ENCODE measurements at regions not wholly inside any gene's neighbourhood (a gene's known extent, or its start where the extent isn't known, plus 50 kb on each side); places are given as distances from the start of the nearest gene placed in this dataset.

DNA sequence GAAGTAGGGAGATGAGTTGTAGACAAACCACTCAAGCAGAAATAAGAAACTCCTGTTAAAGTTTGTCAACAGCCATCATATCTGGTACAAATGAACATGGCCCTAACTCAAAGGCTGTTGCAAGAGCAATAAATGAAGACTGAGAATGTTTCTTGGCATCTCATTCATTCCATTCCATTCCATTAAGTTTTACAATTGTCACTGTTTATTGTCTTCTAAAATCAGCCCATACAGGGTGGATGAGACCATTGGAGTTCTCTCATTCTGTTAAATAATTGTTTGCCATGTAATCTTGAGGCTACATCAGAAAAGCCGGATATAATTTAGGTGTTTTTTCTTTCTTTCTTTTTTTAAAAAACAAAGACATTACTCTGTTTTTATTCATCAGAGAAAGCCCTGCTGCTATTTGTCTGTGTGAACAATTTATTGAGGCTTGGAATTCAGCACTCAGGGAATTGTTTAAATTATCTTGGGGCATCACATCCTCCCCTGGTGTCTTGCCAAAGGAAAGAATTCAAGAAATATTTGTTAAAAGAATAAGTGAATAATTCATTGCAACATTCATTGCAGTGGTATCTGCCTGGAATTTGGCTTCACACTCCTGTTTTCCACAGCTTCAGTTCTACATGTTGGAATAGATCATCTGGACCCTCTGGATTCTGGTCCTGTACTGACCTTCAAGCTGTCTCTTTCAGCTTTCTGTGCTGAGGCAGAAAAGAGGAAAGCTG, 604.5 kb downstream of the PLPP3 start:
- no peak overlapping the region for H3K4me3 ChIP-seq (ENCODE audit: low read depth, low read length)
- TF ChIP-seq, protein P1, sequence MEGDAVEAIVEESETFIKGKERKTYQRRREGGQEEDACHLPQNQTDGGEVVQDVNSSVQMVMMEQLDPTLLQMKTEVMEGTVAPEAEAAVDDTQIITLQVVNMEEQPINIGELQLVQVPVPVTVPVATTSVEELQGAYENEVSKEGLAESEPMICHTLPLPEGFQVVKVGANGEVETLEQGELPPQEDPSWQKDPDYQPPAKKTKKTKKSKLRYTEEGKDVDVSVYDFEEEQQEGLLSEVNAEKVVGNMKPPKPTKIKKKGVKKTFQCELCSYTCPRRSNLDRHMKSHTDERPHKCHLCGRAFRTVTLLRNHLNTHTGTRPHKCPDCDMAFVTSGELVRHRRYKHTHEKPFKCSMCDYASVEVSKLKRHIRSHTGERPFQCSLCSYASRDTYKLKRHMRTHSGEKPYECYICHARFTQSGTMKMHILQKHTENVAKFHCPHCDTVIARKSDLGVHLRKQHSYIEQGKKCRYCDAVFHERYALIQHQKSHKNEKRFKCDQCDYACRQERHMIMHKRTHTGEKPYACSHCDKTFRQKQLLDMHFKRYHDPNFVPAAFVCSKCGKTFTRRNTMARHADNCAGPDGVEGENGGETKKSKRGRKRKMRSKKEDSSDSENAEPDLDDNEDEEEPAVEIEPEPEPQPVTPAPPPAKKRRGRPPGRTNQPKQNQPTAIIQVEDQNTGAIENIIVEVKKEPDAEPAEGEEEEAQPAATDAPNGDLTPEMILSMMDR (IDR thresholded peaks at IDR 0.05; ENCODE audit: insufficient read depth, low read depth, low read length, missing control alignments) = no peak
- no peak for DNase-seq (ENCODE audit: low read depth)

DNA sequence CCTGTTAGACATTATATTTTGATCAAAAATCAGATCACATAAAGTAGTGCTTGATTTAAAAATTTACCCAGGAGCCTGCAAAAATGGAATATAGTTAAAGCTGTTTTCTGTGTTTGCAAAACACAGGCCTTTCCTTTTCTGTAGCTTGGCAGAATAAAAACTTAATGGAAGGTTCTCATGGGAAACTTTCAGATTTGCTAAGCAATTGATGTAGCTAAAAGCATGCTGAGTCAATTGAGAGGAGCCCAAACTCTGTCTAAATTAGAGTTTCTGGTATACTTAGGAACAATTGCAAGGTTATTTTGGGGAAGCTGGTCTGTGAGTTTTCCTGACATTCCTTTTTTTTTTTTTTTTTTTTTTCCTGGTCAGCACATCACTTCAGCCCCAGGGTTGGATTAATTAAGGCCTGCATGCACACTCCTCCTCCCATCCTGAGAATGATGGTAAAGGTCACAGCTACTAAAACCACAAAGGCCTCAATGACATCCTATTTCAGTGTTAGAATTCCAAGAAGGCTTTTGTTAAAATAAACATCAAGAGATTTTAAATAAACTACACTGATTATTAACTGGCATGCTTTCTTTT, 608.7 kb downstream of the PLPP3 start:
- TF ChIP-seq, protein P1 (IDR thresholded peaks at IDR 0.05; ENCODE audit: insufficient read depth, low read depth, low read length, missing control alignments) = no peak
- no peak for DNase-seq (ENCODE audit: low read depth)
- H3K4me3 ChIP-seq (ENCODE audit: low read depth, low read length) = no peak overlapping the region

DNA sequence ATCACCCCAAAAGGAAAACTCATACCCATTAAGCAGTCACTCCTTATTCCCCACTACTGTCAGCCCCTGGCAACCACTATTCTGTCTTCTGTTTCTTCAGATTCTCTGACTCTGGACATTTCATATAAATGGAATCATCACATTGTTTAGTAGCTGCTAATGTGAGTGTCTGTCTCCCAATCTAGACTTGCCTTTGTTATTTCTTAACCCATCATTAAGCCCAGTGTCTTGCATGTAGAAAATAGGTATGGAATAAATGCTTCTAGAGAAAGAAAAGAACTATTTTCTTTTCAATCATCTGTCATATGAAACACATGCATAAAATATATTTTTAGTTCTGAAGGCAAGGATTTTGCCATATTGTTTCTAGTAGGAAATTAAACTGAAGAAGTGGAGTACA, 610.0 kb downstream of the PLPP3 start:
- TF ChIP-seq, protein P1 (IDR thresholded peaks at IDR 0.05; ENCODE audit: insufficient read depth, low read depth, low read length, missing control alignments) = no peak
- no peak for DNase-seq (ENCODE audit: low read depth)
- no peak overlapping the region for H3K4me3 ChIP-seq (ENCODE audit: low read depth, low read length)

DNA sequence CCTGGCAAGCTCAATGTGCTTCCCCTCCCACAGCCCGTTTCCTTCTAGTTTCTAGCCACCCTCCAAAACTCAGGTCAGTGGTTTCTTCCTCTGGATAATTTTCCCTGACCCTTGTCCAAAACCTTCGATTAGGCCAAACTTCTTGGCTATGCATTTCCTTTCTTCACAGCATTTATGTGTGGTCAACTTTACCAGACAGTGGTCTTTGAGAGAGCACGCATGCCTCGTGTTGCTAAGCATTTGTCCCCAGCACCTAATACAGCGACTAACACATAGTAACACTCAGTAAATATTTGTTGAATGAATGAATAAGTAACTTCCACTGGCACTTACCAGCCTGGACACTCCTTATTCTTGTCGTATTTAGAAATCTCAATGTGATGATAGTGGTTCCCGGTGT, 610.7 kb downstream of the PLPP3 start:
- no peak for DNase-seq (ENCODE audit: low read depth)
- TF ChIP-seq, protein P1 (IDR thresholded peaks at IDR 0.05; ENCODE audit: insufficient read depth, low read depth, low read length, missing control alignments) = no peak
- no peak overlapping the region for H3K4me3 ChIP-seq (ENCODE audit: low read depth, low read length)

DNA sequence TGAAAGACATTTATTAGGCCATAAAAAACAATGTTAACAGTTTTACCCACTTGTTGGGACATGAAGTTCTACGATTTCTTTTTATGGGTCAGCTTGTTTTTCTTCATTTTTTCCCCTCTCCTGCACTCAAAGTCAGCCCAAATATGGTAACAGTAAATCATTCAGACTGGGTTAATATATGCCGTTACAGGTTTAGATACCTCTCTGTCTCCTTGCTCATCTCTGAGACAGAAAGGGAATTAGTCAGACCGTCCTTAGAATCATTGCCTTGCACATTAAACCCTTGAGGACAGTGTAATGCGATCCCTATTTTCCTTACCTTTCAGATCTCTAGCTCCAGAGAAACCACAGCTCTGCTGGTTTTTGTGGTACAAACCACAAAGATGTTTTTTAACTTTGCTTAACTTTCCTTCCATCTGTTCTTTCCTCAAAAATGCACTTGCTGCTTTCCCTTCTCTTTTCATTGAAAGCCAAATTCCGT, 613.3 kb downstream of the PLPP3 start:
- no peak for DNase-seq (ENCODE audit: low read depth)
- TF ChIP-seq, protein P1 (IDR thresholded peaks at IDR 0.05; ENCODE audit: insufficient read depth, low read depth, low read length, missing control alignments) = no peak
- H3K4me3 ChIP-seq (ENCODE audit: low read depth, low read length) = no peak overlapping the region

DNA sequence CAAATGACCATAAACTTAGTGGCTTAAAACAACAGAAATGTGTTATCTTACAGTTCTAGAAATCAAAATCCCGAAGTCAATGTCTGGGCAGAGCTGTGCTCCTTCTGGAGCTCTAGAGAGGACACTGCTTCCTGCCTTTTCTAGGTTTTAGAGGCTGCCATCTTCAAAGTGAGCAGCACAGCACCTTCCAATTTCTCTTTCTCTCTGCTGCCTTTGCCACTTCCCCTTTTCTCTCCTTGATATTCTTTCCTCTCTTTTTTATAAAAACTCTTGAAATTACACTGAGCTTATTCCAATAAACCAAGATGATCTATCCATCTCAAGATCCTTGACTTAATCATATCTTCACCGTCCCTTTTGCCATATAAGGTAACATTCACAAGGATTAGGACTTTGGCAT, 616.9 kb downstream of the PLPP3 start:
- no peak overlapping the region for H3K4me3 ChIP-seq (ENCODE audit: low read depth, low read length)
- no peak for DNase-seq (ENCODE audit: low read depth)
- TF ChIP-seq, protein P1 (IDR thresholded peaks at IDR 0.05; ENCODE audit: insufficient read depth, low read depth, low read length, missing control alignments) = no peak
